ENCODE measurements at regions not wholly inside any gene's neighbourhood (a gene's known extent, or its start where the extent isn't known, plus 50 kb on each side); places are given as distances from the start of the nearest gene placed in this dataset.

DNA sequence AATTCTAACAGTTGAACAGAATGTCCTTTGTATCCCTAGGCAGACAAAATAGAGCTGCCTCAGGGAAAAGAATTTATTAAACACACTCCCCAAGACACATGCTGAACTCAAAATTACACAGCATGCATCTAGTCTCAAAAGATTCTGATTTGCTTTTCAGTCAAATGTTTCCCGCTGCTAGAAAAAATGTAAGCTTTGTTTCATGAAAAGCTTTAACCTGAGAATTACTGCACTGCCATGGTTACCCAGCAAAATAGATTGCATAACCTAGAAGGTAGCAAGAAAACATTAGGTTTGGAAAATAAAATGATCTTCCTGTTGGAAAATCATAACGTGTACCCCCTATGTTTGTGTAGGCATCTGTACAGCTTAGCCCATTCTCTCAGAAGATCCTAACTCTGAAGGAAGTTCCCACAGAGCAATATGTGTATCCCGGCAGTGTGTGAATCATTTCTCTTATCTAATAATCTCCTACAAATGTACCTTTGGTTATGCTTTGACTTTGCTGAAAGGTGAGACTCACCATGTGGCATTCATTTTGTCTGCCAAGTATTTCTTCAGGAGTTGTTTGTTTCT lies 646.9 kb downstream of the STPG2 start:
- DNase-seq (ENCODE audit: low read depth): no peak

DNA sequence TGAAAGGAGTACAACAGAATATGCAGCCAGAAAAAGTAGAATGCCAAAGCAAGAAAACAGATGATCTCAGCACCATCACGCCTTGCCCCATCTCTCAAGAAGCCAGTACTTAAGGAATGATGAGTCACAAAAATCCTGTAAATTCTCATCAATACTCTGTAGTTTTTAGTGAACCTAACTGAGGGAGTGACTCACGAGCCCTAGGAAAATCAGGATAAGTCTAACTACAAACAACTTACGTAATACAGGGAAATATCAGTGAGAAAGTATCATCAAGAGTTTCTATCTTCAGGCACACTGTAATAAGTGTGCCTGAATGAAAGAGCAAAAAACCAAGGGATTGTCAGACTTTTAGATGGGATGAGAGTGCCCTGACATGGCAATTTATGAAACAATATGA lies 644.4 kb downstream of the STPG2 start:
- no peak for DNase-seq (ENCODE audit: low read depth)

DNA sequence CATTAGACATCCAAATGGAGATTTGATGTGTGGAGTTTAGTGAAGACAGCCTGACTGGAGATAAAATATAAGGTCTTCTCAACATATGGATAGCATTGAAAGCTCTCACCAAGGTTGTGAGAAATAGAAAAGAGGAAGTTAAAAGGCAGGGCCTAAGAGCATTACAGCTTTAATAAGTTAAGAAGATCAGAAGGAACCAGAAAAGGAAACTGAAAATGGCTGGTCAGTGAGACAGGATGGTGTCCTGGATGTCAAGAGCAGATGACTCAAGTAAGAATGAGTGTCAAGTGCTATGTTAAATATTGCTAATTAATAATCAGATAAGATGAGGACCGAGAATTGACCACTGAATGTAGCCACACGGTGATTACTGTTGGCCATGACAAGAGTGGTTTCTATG lies 642.9 kb downstream of the STPG2 start:
- DNase-seq (ENCODE audit: low read depth): no peak

DNA sequence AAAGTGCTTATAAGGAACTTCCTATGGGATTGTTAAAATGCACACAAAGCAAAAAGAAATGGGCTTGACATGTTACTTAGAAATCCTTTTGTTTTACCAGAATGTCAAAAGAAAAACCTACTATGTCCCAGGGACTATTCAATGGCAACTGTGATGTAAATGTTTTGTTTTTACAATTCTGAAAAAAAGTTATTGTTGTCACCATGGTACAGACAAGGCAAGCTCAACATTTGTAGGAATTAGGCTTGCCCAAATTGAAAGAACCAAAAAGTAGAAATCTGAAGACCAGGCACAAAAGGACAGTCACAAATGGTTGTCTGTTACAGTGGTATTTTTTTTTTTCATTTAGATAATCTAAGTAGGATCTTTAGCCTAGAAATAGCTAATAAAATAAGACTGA lies 638.6 kb downstream of the STPG2 start:
- no peak for DNase-seq (ENCODE audit: low read depth)

DNA sequence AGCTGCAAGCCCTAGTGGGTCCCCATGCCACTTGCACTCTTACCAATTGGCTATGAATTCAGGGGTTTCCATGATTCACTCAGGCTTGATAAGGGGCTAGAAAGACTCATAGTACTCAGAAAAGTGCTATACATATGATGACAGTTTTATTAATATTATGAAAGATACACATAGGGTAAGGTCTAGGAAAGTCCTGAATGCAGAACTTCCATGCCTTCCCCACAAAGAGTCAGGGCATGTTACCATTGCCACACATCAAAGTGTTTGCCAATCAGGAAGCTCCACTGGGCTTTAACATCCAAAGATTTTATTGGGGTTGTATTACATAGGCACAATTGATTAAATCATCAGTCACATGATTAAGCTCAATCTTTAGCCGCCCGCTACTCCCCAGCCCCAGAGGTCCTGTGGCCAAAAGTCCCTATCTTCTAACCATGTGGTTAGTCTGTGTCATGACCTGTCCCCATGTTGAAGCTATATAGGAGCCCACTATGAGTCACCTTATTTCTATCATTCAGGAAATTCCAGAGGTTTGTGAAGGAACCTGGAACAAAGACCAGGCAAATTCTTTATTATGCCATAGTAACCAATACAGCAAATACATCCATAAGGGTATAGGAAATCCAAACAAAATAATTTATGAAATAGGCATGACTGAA lies 635.6 kb downstream of the STPG2 start:
- no peak for DNase-seq (ENCODE audit: low read depth)

Data from forelimb muscle (tissue), 1 donor.